Esophagus muscularis mucosa (tissue), 3 donors: ENCODE measurements at regions not wholly inside any gene's neighbourhood (a gene's known extent, or its start where the extent isn't known, plus 50 kb on each side); places are given as distances from the start of the nearest gene placed in this dataset.

Source experiments
- EP300 ChIP-seq: sonication (generic); formaldehyde crosslinking; IDR thresholded peaks from one replicate; pipeline ENCODE4 v1.6.1; 2017; ENCODE audit warnings: antibody characterized with exemption
- POLR2AphosphoS5 ChIP-seq, 2 donors: sonication (generic); formaldehyde crosslinking; IDR thresholded peaks; one replicate each; pipeline ENCODE4 v1.6.1; 2017; ENCODE audit warnings: antibody characterized with exemption in 2 of 2

DNA sequence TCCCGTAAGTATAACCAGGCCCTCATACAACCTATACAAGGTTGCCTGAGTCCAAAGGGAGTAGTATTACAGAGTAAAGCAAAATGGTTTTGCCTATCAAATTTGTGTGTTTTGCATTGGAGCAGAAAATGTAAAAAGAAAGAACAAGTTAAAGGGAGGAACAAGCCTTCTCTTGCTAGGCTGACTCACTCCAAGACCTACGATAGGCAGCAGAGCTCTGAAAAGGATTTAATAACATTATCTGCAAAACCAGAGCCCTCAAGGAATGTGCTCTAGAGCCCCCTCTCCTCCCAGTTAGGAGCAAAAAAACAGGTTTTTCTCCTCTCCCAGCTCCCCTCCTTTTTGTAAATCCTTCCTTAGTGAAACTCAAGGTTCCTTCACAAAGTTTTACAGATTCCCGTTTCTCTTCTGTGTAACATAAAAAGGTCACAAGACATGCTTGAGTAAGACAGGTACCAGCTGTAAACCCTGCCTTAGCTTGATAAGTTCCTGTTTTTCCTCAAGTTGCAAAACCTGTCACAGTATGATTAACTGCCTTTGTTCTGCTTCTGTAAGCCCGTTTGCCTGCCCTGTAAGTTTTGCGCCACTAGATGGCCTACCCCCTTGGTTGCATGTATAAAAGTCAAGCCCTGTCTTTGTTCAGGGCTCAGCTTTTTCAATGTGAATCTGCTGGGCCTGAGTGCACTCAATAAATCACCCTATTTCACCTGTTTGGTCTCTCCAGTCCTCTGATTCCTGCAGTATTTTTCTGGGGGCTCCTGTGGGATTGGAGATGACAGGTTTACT is 498.2 kb downstream of the KCNA4 start:
- TF ChIP-seq EP300 (no peak), POLR2AphosphoS5 (IDR thresholded peaks at IDR 0.05) (no peak)
